Stimulated activated CD8-positive, alpha-beta memory T cell treated with anti-CD3 and anti-CD28 coated beads, Interleukin-15, amount 100 ng/mL, for 4 hours (primary cell): ENCODE measurements at regions not wholly inside any gene's neighbourhood (a gene's known extent, or its start where the extent isn't known, plus 50 kb on each side); places are given as distances from the start of the nearest gene placed in this dataset.
"Not testable (repeated sequence)": the region's sequence is repeated elsewhere in the genome, so short reads cannot be mapped to it uniquely, and the experiment has no call there.

ENCODE experiments used
- DNase-seq, 2 donors: peaks; one replicate each; pipeline ENCODE4 v3.0.0-alpha.2; 2020; ENCODE audit warnings: low read depth in 2 of 2

GRCh38 chrX:9377216-9377615, 87.6 kb upstream of the TBL1X start:
- DNase-seq, result not testable (repeated sequence)

DNA sequence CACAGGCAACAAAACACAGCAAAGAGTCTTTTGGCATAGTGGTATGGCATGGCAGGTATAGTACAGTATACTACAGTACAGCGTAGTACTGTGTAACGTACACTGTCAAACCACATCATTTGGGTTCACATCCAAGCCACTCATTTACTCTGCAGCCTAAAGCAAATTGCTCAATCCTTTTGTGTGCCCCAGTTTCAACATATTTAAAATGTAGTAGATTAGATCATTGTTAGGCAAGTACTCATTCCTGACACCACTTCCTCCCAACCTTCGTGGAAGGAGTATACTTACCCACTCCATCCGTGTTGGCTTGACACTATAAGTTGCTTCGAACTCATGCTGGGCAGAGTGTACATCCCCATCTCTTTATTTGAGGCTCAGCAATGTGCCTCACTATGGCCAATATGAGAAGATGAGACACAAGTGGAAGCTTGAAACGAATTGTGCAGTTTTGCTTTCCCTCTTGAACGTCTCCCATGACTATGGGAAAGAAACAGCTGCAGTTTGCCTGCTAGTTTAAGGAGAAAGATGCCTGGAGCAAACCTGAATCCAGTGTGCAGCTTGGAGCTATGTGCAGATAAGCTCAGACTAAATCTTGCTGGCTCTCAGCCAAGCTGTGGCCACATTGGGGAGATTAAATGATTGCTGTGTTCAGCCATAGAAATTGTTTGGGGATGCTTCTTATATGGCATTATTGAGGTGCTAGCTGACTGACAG, 85.7 kb upstream of the TBL1X start:
- DNase-seq, result no peak

DNA sequence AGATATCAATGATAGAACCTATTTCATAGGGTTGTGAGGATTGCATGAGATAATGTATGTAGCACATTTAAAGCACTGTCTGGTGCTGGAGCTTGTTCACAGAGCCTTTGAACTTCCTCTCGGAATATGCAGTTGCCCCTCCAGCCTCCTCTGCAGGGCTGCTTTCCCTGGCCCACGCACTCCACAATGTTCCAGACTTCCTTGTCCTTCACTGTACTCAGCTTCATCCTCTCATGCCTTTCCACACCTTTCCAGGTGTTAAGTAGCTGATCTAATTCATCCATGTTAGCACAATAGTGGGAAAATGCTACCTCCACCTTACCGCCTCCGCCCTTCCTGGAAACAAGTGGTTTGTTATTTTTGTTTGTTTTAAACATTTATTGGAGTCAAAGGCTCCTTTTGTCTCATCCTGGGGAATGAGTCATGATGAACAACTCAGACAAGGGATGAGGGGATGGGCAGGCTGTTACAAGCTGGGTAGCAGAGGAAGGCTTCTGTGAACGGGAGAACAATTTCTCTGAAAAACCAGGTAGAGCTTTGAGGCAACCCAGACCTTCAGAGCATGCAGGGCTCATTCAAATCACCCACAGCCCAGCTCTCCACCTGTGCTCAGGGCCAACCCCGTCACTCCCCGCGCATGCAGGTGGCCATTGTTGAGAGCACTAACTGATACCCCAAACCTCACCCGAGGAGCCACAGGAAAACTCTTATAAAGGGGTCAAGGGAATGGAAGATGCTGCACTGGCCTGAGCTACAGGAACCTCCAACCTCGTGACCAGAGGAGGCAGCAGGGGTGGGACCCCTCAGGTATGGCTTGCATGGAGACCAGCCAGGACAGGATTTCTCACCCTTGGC, 84.9 kb upstream of the TBL1X start:
- no peak for DNase-seq

- DNase-seq, result no peak
These were observed 81.2 kb upstream of the TBL1X start for GRCh38 chrX:9383655-9384054.

- DNase-seq, result no peak
These were observed 76.4 kb upstream of the TBL1X start for GRCh38 chrX:9388450-9388849.

GRCh38 chrX:9390121-9390520, 74.7 kb upstream of the TBL1X start:
- DNase-seq, result no peak

DNA sequence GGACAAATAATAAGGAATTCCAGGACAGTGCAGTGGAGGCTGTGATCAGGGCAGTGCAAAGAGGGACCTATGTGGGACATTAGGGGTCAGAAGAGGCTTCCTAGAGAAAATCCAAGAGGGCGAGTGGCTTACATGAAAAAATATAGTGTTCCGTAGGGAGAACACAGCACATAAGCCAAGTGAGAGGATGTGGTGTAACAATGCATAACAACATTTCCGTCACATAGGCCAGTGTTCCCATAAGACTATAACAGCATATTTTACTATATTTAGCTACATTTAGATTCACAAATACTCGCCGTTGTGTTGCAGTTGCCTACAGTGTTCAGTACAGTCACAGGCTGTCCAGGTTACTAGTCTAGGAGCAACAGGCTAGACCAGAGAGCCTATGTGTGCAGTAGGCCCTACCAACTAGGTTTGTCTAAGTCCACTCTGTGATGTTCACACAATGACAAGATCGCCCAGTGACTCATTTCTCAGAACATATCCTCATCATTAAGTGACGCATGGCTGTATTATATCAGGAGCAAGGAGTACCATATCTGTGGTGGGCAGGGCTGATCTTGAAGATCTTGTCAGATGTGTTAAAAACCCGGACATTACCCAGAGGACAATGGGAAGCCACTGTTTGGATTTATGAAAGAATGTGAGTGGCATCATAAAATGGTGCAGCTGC, 74.0 kb upstream of the TBL1X start:
- DNase-seq, result no peak

GRCh38 chrX:9392445-9392844, 72.4 kb upstream of the TBL1X start:
- no peak for DNase-seq

DNA sequence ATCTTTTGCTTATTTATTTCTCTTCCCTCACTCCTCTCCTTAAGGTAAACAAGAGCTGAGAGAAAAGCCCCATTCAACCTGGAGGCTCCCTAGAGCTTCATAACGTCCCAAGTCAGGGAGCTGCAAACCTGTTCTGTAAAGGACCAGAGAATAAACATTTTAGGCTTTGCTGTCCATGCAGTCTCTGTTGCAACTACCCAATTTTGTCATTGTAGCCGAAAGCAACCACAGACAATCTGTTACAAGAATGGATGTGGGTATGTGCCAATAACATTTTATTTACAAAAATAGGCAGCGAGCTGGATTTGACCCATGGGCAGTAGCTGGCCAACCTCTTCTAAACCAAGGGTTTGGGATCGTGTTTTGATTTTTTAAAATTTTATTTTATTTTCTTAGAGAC, 71.3 kb upstream of the TBL1X start:
- no peak for DNase-seq

GRCh38 chrX:9394212-9394611, 70.6 kb upstream of the TBL1X start:
- DNase-seq, result no peak

DNA sequence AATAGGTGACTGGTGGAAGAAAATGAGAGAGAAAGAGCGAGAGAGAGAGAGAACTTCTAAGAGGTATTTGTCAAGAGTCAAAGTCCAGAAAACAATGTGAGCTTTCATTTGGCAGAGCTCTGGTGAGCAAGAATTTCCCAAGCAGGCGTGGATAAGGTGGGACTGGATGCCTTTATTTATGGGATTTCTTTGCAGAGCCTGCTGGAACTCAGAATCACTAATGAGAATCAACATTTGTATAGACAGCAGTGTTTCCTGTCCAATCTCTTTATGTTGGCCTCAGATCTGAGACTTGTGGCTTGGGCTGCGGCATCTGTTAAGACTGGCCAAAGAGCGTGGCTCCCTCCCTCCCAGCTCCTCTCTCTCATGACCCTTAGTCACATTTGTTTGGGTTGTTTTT, 67.9 kb upstream of the TBL1X start:
- DNase-seq, result no peak

DNA sequence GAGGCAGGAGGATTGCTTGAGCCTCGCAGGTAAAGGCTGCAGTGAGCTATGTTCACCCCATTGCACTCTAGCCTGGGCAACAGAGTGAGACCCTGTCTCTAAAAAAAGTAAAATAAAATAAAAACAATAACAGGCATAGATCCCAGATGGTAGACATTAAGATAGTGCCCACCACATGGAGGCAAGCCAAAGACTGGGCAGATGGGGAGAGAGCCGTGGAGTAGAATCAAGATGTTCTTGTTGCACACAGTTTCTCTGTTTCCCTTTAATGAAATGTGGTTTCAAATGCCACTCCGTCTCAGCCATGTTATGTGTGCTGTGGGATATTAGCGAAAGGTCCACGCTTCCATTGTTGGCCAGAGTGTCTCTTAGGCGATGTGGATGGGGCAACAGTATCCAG, 63.8 kb upstream of the TBL1X start:
- no peak for DNase-seq

- no peak for DNase-seq
These were observed 61.5 kb upstream of the TBL1X start for GRCh38 chrX:9403374-9403773.

DNA sequence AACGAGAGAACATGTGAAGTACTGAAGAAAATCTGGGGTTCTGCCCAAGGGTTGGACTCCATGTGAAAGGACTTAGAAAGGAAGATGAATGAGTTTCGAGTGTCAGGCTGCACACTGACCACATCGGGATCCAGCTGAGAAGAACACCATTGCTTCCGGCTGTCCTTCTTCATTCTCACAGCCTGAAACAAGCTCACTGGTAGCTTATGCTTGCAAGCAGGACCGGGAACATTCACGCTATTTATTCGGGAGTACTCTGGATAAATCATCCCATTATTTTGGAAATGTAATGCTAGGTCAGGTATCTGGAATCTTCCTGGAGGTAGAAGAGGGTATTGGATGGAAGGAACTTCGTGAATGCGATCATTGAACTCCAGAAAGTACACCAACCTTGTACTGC, 59.2 kb upstream of the TBL1X start:
- DNase-seq, result not testable (repeated sequence)

- DNase-seq, result not testable (repeated sequence)
These were observed 54.0 kb upstream of the TBL1X start for GRCh38 chrX:9410889-9411288.

DNA sequence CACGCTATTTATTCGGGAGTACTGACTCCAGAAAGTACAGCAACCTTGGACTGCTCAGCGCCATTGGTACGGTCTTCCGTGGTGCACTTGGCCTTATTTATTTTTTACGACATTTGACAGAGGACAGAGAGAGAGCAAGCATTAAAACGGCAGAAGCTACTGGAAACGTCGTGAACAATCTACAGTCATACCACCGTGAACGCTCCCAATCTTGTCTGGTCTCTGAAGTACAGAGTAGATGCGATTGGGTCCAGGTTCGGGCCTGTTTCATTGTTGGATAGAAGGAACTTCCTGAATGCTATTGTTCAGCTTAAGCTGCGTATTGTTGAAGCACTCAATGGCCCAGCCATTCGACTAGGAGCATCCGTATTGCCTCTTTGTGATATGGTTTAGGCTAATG, 53.2 kb upstream of the TBL1X start:
- not testable (repeated sequence) for DNase-seq

GRCh38 chrX:9414416-9414815, 50.4 kb upstream of the TBL1X start:
- DNase-seq, result no peak
